ENCODE measurements at regions not wholly inside any gene's neighbourhood (a gene's known extent, or its start where the extent isn't known, plus 50 kb on each side); places are given as distances from the start of the nearest gene placed in this dataset.

- no peak for TF ChIP-seq CHD7 (IDR thresholded peaks at IDR 0.05; ENCODE audit: insufficient replicate concordance, low read length)
These were observed 229.7 kb downstream of the MAFB start (continued) for GRCh38 chr20:40459299-40459698.
